CD4-positive, alpha-beta T cell treated with Interleukin-1 beta for 1 hour (primary cell): ENCODE measurements at regions not wholly inside any gene's neighbourhood (a gene's known extent, or its start where the extent isn't known, plus 50 kb on each side); places are given as distances from the start of the nearest gene placed in this dataset.
"Not testable (repeated sequence)": the region's sequence is repeated elsewhere in the genome, so short reads cannot be mapped to it uniquely, and the experiment has no call there.

Source experiments
- DNase-seq, 2 donors: peaks; one replicate each; pipeline ENCODE4 v3.0.0-alpha.2; 2020 to 2022

DNA sequence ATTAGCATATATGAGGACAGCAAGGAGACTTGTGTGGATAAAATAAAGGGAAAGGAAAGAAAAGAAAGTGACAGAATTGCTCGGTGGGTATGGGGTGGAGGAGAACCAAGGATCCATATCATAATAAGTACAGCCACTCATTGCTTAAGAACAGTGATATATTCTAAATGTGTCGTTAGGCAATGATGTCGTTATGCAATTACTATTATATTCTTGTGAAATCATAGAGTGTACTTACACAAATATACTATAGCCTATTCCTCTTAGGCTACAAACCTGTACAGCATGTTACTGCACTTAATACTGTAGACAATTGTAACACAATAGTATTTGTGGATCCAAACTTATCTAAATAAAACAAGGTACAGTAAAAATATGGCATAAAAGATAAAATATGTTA, 271.1 kb downstream of the CCER1 start:
- DNase-seq, result no peak

DNA sequence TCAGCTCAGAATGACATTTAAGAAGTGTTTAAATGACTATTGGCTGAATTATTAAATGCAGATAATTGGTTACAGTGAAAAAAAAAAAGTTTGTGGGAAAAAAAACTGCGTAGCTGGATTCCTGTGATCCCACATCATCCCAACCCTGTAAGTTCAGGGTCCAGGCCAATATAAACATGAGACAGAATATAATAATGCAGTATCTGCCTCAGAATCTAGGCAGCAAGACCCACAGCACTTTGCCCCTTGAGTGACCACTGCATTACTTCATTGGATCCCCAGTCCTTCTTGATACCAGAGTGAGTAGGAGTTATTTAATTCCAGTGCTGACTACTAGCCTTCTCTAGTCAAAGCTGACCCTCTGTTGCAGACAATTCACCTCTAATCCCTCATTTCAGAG, 272.6 kb downstream of the CCER1 start:
- DNase-seq, result no peak

DNA sequence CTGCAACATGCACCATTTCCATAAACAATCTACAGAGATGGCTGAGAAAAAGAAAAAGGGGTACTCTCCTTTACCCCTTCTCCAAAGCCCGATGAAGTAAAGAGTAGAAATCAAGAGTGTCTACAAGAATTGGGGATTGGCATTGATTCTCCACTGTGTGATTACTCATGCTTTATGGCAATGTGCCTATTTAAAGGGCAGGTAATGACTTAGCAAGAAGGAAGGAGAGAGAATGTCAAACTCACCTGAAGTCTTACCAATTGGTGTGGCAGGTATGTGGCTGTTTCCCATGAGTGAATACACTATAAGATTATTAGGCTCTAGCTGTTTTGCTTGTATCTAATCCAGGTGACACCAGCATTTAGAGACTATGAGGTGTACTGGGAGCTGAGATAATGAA, 275.3 kb downstream of the CCER1 start:
- DNase-seq, result no peak

GRCh38 chr12:90677552-90677951, 277.4 kb downstream of the CCER1 start:
- no peak for DNase-seq

DNA sequence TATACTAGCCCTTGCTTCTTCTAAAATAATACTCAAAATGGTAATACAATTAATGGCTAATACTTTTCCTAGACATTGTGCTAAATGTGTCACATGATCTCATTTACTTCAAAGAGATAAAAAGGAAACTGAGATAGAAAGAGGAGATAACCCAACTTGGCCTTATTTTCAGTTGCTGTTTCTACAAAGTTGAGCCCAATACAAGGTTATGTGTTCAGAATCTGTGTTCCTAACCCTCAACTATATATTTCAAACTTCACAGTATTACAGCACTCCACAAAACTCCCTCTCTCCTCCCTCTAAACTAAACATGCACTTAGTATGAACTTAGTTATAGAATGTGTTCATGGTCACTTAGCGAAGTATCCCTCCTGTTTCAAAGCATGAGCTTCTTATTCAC, 277.9 kb downstream of the CCER1 start:
- DNase-seq, result no peak

DNA sequence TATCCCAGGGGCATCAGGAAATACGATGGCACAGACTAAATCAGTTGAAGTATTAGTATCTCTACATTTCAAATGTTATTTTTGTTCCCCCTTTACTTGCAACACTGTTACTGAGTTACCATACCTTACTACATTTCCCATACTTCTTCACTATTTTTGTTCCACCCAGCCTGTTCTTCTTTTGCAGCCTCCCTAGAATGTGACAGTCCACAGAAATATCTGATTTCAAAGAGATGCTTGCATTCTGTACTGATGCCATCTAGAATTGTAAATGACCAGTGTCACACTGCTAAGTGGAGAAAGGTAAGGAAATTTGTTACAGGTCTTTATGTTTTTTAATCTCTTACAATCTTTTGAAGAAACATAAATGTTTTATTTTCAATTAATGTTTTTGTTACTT, 279.9 kb downstream of the CCER1 start:
- DNase-seq, result no peak

DNA sequence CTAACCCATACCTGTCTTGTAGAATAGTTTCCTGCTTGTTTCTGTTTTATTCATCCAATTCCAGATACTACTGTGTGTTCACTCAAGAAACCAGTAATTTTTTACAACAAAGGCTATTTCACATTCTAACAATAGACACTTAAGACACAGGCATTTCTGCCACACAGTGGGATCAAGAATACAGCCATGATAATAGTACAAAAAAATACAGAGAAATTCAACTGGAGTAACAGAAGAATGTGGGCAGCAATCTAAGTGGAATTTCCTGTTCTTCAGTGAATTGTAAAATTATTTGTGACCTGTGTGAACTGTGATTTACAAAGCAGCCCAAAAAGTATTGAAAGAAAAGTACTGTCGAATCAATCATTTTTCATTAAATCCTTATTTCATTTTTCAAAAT, 282.9 kb downstream of the CCER1 start:
- DNase-seq, result no peak

- DNase-seq, result not testable (repeated sequence)
Observed at GRCh38 chr12:90663949-90664348, 291.0 kb downstream of the CCER1 start.

DNA sequence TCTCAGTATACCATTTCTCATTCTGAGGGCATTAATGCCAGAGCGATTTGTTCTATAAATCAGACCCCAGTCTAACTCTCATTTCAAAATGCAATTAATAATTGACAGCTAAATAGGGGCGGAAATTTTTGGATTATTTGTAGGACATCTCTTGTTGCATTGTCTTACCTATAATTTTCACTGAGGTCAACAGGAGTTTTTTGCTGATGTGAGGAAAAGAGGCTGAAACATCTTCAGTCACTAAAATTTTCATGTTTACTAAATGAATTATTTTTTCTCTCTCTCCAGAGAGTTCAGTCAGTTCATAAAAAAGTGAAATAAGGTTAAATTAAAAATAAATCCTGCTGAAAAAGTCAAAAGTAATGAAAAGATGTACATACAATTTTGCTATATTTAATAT, 295.9 kb downstream of the CCER1 start:
- DNase-seq, result no peak

- DNase-seq, result no peak
Observed at GRCh38 chr12:90653040-90653439, 301.9 kb downstream of the CCER1 start.

DNA sequence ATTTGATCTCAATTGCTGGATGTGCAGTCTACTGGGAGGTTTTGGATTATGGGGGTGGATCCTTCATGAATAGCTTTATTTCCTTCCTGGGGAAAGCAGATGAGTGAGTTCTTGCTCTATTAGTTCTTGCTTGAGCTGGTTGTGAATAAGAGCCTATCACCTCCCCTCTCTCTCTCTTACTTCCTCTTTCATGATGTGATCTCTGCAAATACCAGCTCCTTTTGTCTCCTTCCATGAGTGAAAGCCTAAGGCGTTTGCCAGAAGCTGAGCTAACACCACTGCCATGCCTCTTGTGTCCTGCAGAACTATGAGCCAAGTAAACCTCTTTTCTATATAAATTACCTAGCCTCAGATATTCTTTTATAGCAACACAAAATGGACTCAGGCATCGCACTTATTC, 302.7 kb downstream of the CCER1 start:
- DNase-seq, result no peak

- no peak for DNase-seq
Observed at GRCh38 chr12:90645181-90645580, 309.8 kb downstream of the CCER1 start.

DNA sequence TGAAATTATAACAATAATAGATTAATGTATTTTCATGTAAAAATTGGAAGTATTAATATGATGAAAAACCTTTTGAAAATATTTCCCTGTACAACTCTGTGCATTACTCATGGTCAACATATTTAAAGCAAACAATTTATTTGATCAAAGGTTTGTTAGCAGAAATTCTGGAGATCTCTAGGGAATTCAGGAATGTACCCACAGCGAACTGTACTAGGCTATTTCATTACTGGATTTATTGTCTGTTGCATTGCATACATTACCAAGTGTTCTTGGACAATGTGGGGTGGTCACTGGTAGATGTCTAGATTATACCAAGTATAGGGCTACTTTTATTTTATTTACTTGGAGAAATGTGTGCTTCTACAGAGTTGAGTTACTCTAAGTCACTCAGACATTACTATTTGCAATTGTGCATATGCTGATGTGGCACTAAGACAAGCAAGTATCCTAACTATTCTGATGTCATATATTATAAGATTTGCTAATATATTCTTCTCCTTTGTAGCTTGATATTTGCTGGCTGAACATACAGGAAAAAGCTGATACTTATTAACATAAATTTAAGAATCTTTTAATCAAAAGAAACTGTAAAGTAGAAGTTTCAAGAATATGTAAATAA, 323.3 kb downstream of the CCER1 start:
- DNase-seq, result no peak

DNA sequence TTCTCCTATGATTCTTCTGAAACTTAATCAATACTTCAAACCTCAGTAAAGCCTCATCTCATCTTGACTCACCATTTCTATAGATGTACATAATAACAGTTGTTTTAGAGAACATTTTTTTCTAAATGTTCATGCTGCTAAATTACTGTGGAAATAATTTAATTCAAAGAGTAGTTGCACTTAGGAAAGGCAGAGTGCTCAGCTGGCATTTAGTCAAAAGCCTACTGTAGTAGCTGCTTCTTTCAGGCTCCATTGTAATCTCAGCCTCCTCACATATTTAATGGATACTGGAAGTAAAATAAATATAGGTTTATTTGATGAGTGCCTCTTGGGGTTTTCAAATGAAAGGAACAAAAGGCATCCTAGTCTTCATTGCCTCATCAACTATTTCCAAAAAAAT, 325.0 kb downstream of the CCER1 start:
- DNase-seq, result no peak

DNA sequence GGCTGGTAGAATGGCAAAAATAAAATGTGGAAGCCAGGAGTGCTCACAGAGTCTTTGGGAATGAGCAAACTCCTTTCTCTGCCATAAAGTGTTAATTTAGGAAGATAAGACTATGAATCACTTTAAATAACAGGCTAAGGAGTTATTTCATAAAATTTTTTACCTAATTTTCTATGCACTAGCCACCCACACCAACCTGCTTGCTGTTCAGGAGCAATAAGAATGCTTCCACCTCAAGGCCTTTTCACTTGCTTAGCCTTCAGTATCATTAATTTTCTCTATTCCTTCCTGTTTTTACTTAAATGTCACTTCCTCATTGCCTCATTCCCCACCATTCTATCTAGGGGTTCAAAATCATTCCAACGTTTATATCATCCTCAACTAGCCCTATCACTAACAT, 326.8 kb downstream of the CCER1 start:
- DNase-seq, result no peak

DNA sequence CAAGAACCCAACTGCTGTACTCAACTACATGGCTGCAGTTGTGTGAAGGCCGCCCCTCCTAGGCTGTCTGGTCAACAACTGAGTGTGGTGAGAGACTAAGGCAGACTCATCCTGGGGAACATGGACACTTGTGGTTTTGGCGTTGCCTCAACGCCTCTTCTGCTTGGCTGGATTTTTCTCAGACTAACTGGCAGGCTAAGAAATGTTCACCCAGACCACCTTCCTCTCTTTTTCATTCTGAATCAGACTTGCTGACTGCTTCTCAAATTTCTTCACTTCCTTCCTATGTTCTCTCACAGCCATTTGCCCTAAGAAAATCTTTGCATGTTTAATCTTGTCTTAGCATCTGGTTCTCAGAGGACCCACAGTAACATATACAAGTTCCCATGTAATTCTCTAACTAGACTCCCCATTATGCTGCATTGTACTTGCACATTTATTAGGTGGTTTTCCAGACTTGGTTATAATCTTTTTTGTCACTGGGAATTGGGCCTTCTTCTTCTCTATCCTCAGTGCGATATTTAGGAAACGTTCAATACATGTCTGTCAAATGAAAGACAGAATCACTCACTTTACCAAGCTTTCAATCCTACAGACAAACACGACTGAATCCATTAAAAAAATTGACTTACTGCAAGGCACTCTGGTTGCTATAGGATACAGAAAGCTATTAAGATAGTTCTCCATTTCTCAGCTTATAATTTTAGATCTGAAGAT, 327.6 kb downstream of the CCER1 start:
- no peak for DNase-seq

GRCh38 chr12:90622431-90622830, 332.5 kb downstream of the CCER1 start:
- no peak for DNase-seq

- no peak for DNase-seq
Observed at GRCh38 chr12:90621927-90622326, 333.0 kb downstream of the CCER1 start.

GRCh38 chr12:90619943-90620342, 335.0 kb downstream of the CCER1 start:
- no peak for DNase-seq

DNA sequence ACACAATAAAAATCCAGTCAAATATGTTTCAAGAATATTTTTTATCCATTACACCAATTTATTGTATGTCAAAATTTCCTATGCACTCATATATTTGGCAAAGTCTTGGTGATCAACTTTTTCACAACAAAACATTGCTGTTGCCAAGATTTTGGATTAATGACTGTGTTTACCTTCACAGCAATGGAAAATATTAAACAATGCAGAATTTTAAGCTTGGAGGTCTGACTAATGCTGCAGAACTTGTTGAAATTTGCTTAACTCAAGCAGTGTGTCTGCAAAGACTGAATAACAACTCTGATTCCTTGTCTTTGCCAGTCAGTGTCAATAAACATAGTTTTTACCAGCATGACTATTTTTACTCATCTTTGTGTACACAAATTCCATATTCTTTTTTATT, 336.4 kb downstream of the CCER1 start:
- no peak for DNase-seq

GRCh38 chr12:90611891-90612290, 343.1 kb downstream of the CCER1 start:
- DNase-seq, result no peak

GRCh38 chr12:90611048-90611447, 343.9 kb downstream of the CCER1 start:
- DNase-seq, result no peak

- no peak for DNase-seq
Observed at GRCh38 chr12:90593596-90594295, 361.2 kb downstream of the CCER1 start.

DNA sequence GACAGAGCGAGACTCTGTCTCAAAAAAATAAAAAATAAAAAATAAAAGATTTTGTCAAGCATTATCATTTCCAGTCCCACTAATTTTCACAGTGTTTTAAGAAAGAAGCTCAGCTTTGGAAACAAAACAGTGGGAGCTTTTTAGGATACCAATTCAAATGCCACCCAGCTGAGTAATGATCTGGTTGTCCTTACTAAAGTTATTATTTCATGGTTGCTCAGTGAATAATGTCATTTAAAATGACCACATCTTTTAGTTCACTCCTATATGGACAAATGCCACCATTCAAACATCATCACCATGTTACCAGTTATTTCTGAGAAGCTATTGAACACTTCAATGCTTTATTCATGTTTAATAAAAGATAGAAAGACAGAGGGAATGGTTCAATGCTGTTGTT, 365.0 kb downstream of the CCER1 start:
- DNase-seq, result no peak
